HepG2 (cell line): ENCODE measurements at regions not wholly inside any gene's neighbourhood (a gene's known extent, or its start where the extent isn't known, plus 50 kb on each side); places are given as distances from the start of the nearest gene placed in this dataset.
A peak's percentile ranks its signal among the peaks of the same experiment; 100 is the strongest.

Experiments
- FOXA3 ChIP-seq: IDR thresholded peaks from 2 replicates; pipeline ENCODE4 v1.6.1; 2016; ENCODE audit warnings: missing genetic modification reagents, missing compliant biosample characterization
- HHEX ChIP-seq: IDR thresholded peaks from 2 replicates; pipeline ENCODE4 v1.6.1; 2016; ENCODE audit warnings: control low read depth
- HMG20A ChIP-seq: IDR thresholded peaks from 2 replicates; pipeline ENCODE4 v1.6.1; 2016; ENCODE audit warnings: borderline replicate concordance
- JARID2 ChIP-seq: sonication (generic); formaldehyde crosslinking; IDR thresholded peaks from 2 replicates; pipeline ENCODE4 v1.8.1; 2023; ENCODE audit warnings: missing genetic modification reagents, inconsistent platforms; ENCODE audit not compliant: insufficient replicate concordance
- KLF6 ChIP-seq: IDR thresholded peaks from 2 replicates; pipeline ENCODE4 v1.8.0; 2016; ENCODE audit warnings: missing biosample characterization, missing genetic modification reagents
- MED1 ChIP-seq: sonication (generic); formaldehyde crosslinking; IDR thresholded peaks from 2 replicates; pipeline ENCODE4 v1.4.0; 2020; ENCODE audit warnings: missing genetic modification reagents
- NFE2L2 ChIP-seq: fragments of 150-350 bp; IDR thresholded peaks from 2 replicates; pipeline ENCODE4 v1.6.1; 2014; ENCODE audit warnings: low read length
- NFYC ChIP-seq: IDR thresholded peaks from 2 replicates; pipeline ENCODE4 v1.6.1; 2016; ENCODE audit warnings: missing genetic modification reagents, missing compliant biosample characterization
- NR2F2 ChIP-seq: IDR thresholded peaks from 2 replicates; pipeline ENCODE4 v1.6.1; 2012; ENCODE audit warnings: low read depth, inconsistent platforms, borderline replicate concordance
- NR2F6 ChIP-seq, 2 experiments: IDR thresholded peaks; 2 replicates each; pipeline ENCODE4 v1.6.1; 2016; ENCODE audit warnings: antibody characterized with exemption in 1 of 2, mild to moderate bottlenecking in 1 of 2
- RBM22 ChIP-seq: fragments of 200-400 bp; formaldehyde crosslinking; optimal IDR thresholded peaks from 2 replicates; pipeline ENCODE3; 2017; ENCODE audit warnings: mild to moderate bottlenecking, low read length, moderate library complexity
- RXRB ChIP-seq: IDR thresholded peaks from 2 replicates; pipeline ENCODE4 v1.6.1; 2016; ENCODE audit warnings: borderline replicate concordance, missing genetic modification reagents, missing compliant biosample characterization
- SP5 ChIP-seq: IDR thresholded peaks from 2 replicates; pipeline ENCODE4 v1.6.1; 2016; ENCODE audit warnings: low read depth, borderline replicate concordance
- SYNCRIP ChIP-seq: fragments of 200-400 bp; formaldehyde crosslinking; IDR thresholded peaks from 2 replicates; pipeline ENCODE4 v1.6.1; 2018; ENCODE audit warnings: mild to moderate bottlenecking, low read depth, low read length; ENCODE audit not compliant: insufficient read depth
- TEAD2 ChIP-seq: sonication (generic); formaldehyde crosslinking; IDR thresholded peaks from 2 replicates; pipeline ENCODE4 v1.9.0; 2021; ENCODE audit warnings: missing genetic modification reagents
- ZNF558 ChIP-seq: sonication (generic); formaldehyde crosslinking; IDR thresholded peaks from 2 replicates; pipeline ENCODE4 v1.9.0; 2022; ENCODE audit warnings: mild to moderate bottlenecking, missing genetic modification reagents, borderline replicate concordance
- ZSCAN12 ChIP-seq: sonication (generic); formaldehyde crosslinking; IDR thresholded peaks from 2 replicates; pipeline ENCODE4 v1.9.0; 2021; ENCODE audit warnings: mild to moderate bottlenecking, missing genetic modification reagents
- TF ChIP-seq, protein P1 (sequence below): IDR thresholded peaks from 2 replicates; pipeline ENCODE4 v1.6.1; 2016; ENCODE audit warnings: missing compliant biosample characterization, missing genetic modification reagents, borderline replicate concordance
- TF ChIP-seq, protein P2 (sequence below): sonication (generic); formaldehyde crosslinking; conservative IDR thresholded peaks from 2 replicates; pipeline ENCODE4 v1.4.0; 2020; ENCODE audit warnings: mild to moderate bottlenecking, missing genetic modification reagents, moderate library complexity
- TF ChIP-seq, protein P3 (sequence below): sonication (generic); formaldehyde crosslinking; IDR thresholded peaks from 2 replicates; pipeline ENCODE4 v1.4.0; 2020; ENCODE audit warnings: mild to moderate bottlenecking, missing genetic modification reagents
- TF ChIP-seq, protein P4 (sequence below): sonication (generic); formaldehyde crosslinking; IDR thresholded peaks from 2 replicates; pipeline ENCODE4 v1.4.0; 2020; ENCODE audit warnings: mild to moderate bottlenecking, missing genetic modification reagents, borderline replicate concordance

DNA sequence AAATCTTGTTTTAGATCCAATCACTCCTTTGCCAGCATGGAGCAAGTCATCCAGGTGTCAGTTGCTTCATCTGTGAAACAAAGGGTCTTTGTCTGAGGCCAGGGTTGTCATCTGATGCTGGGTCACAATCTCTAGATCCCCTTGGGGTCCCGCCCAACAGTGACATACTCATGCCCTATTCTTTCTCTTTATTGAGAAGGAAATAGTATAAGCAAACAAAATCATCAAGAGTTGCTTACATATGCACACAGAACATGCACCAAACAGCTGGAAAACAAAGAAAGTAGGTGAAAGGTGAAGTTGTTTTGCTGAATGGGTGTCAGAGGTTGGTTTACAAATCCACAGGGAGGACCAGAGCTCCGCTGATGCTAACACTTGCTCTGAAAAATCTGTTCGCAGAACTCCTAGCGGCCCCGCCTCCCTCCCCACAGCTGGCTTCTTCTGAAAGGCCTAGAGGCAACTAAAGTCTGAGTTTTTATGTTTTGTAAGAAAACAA is 106.1 kb upstream of the SLC44A1 start (continued):
- no peak for TF ChIP-seq SYNCRIP
- TF ChIP-seq SP5 (CRISPR knock-in tag) = 0 out of 2 replicates have a peak, but pooled peaks have one; percentile 16
- TF ChIP-seq, protein P1, sequence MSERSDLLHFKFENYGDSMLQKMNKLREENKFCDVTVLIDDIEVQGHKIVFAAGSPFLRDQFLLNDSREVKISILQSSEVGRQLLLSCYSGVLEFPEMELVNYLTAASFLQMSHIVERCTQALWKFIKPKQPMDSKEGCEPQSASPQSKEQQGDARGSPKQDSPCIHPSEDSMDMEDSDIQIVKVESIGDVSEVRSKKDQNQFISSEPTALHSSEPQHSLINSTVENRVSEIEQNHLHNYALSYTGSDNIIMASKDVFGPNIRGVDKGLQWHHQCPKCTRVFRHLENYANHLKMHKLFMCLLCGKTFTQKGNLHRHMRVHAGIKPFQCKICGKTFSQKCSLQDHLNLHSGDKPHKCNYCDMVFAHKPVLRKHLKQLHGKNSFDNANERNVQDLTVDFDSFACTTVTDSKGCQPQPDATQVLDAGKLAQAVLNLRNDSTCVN (CRISPR knock-in tag) = no peak
- TF ChIP-seq NR2F6 (IDR thresholded peaks at IDR 0.05) = peak; percentile 55
- TF ChIP-seq NR2F6 (CRISPR knock-in tag; IDR thresholded peaks at IDR 0.05) = no peak
- TF ChIP-seq NR2F2 = peak; percentile 79
- TF ChIP-seq HHEX (CRISPR knock-in tag) = peak; percentile 78
- peak; percentile 86 for TF ChIP-seq RXRB (CRISPR knock-in tag)
- TF ChIP-seq HMG20A (CRISPR knock-in tag) = peak; percentile 31; the same call in 1 of the 2 replicates
- TF ChIP-seq MED1 (CRISPR knock-in tag) = no peak
- TF ChIP-seq RBM22 = no peak
- no peak for TF ChIP-seq ZSCAN12 (CRISPR knock-in tag)
- no peak for TF ChIP-seq NFE2L2
- TF ChIP-seq, protein P2, sequence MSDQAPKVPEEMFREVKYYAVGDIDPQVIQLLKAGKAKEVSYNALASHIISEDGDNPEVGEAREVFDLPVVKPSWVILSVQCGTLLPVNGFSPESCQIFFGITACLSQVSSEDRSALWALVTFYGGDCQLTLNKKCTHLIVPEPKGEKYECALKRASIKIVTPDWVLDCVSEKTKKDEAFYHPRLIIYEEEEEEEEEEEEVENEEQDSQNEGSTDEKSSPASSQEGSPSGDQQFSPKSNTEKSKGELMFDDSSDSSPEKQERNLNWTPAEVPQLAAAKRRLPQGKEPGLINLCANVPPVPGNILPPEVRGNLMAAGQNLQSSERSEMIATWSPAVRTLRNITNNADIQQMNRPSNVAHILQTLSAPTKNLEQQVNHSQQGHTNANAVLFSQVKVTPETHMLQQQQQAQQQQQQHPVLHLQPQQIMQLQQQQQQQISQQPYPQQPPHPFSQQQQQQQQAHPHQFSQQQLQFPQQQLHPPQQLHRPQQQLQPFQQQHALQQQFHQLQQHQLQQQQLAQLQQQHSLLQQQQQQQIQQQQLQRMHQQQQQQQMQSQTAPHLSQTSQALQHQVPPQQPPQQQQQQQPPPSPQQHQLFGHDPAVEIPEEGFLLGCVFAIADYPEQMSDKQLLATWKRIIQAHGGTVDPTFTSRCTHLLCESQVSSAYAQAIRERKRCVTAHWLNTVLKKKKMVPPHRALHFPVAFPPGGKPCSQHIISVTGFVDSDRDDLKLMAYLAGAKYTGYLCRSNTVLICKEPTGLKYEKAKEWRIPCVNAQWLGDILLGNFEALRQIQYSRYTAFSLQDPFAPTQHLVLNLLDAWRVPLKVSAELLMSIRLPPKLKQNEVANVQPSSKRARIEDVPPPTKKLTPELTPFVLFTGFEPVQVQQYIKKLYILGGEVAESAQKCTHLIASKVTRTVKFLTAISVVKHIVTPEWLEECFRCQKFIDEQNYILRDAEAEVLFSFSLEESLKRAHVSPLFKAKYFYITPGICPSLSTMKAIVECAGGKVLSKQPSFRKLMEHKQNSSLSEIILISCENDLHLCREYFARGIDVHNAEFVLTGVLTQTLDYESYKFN (CRISPR knock-in tag) = no peak
- TF ChIP-seq, protein P3, sequence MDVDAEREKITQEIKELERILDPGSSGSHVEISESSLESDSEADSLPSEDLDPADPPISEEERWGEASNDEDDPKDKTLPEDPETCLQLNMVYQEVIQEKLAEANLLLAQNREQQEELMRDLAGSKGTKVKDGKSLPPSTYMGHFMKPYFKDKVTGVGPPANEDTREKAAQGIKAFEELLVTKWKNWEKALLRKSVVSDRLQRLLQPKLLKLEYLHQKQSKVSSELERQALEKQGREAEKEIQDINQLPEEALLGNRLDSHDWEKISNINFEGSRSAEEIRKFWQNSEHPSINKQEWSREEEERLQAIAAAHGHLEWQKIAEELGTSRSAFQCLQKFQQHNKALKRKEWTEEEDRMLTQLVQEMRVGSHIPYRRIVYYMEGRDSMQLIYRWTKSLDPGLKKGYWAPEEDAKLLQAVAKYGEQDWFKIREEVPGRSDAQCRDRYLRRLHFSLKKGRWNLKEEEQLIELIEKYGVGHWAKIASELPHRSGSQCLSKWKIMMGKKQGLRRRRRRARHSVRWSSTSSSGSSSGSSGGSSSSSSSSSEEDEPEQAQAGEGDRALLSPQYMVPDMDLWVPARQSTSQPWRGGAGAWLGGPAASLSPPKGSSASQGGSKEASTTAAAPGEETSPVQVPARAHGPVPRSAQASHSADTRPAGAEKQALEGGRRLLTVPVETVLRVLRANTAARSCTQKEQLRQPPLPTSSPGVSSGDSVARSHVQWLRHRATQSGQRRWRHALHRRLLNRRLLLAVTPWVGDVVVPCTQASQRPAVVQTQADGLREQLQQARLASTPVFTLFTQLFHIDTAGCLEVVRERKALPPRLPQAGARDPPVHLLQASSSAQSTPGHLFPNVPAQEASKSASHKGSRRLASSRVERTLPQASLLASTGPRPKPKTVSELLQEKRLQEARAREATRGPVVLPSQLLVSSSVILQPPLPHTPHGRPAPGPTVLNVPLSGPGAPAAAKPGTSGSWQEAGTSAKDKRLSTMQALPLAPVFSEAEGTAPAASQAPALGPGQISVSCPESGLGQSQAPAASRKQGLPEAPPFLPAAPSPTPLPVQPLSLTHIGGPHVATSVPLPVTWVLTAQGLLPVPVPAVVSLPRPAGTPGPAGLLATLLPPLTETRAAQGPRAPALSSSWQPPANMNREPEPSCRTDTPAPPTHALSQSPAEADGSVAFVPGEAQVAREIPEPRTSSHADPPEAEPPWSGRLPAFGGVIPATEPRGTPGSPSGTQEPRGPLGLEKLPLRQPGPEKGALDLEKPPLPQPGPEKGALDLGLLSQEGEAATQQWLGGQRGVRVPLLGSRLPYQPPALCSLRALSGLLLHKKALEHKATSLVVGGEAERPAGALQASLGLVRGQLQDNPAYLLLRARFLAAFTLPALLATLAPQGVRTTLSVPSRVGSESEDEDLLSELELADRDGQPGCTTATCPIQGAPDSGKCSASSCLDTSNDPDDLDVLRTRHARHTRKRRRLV (CRISPR knock-in tag) = no peak
- no peak for TF ChIP-seq NFYC
- TF ChIP-seq JARID2 = no peak
- TF ChIP-seq, protein P4, sequence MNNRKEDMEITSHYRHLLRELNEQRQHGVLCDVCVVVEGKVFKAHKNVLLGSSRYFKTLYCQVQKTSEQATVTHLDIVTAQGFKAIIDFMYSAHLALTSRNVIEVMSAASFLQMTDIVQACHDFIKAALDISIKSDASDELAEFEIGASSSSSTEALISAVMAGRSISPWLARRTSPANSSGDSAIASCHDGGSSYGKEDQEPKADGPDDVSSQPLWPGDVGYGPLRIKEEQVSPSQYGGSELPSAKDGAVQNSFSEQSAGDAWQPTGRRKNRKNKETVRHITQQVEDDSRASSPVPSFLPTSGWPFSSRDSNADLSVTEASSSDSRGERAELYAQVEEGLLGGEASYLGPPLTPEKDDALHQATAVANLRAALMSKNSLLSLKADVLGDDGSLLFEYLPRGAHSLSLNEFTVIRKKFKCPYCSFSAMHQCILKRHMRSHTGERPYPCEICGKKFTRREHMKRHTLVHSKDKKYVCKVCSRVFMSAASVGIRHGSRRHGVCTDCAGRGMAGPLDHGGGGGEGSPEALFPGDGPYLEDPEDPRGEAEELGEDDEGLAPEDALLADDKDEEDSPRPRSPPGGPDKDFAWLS (CRISPR knock-in tag) = no peak
- no peak for TF ChIP-seq KLF6 (CRISPR knock-in tag)
- TF ChIP-seq TEAD2 (CRISPR knock-in tag) = no peak
- TF ChIP-seq FOXA3 (CRISPR knock-in tag) = peak; percentile 39
- TF ChIP-seq ZNF558 (CRISPR knock-in tag) = no peak
